Stimulated activated CD8-positive, alpha-beta memory T cell treated with anti-CD3 and anti-CD28 coated beads, Interleukin-7, amount 100 ng/mL, for 1 hour (primary cell): ENCODE measurements at regions not wholly inside any gene's neighbourhood (a gene's known extent, or its start where the extent isn't known, plus 50 kb on each side); places are given as distances from the start of the nearest gene placed in this dataset.

Source experiments
- DNase-seq, 2 donors: peaks; one replicate each; pipeline ENCODE4 v3.0.0-alpha.2; 2020; ENCODE audit warnings: low read depth in 2 of 2

GRCh38 chr1:30514137-30514654 is 209.2 kb downstream of the MATN1 start:
- no peak for DNase-seq

GRCh38 chr1:30513396-30514136 is 209.8 kb downstream of the MATN1 start:
- no peak for DNase-seq

GRCh38 chr1:30512914-30513265 is 210.5 kb downstream of the MATN1 start:
- DNase-seq = no peak

- no peak for DNase-seq
Observed at GRCh38 chr1:30511991-30512913, 211.1 kb downstream of the MATN1 start.

- no peak for DNase-seq
Observed at GRCh38 chr1:30511563-30511962, 211.8 kb downstream of the MATN1 start.

- DNase-seq = no peak
Observed at GRCh38 chr1:30511106-30511505, 212.3 kb downstream of the MATN1 start.

- DNase-seq = no peak
Observed at GRCh38 chr1:30509670-30510069, 213.7 kb downstream of the MATN1 start.

- no peak for DNase-seq
Observed at GRCh38 chr1:30508611-30509010, 214.8 kb downstream of the MATN1 start.

GRCh38 chr1:30508175-30508448 is 215.3 kb downstream of the MATN1 start:
- DNase-seq = no peak

- DNase-seq = no peak
Observed at GRCh38 chr1:30507401-30508174, 215.8 kb downstream of the MATN1 start.

- no peak for DNase-seq
Observed at GRCh38 chr1:30507016-30507312, 216.4 kb downstream of the MATN1 start.

- no peak for DNase-seq
Observed at GRCh38 chr1:30506291-30507015, 216.9 kb downstream of the MATN1 start.

GRCh38 chr1:30505853-30506252 is 217.5 kb downstream of the MATN1 start:
- no peak for DNase-seq

- no peak for DNase-seq
Observed at GRCh38 chr1:30492451-30492850, 230.9 kb downstream of the MATN1 start.

GRCh38 chr1:30491831-30492230 is 231.6 kb downstream of the MATN1 start:
- no peak for DNase-seq

- DNase-seq = no peak
Observed at GRCh38 chr1:30490554-30491053, 232.8 kb downstream of the MATN1 start.

GRCh38 chr1:30489737-30490389 is 233.5 kb downstream of the MATN1 start:
- DNase-seq = no peak

- DNase-seq = no peak
Observed at GRCh38 chr1:30488324-30488913, 235.0 kb downstream of the MATN1 start.

- no peak for DNase-seq
Observed at GRCh38 chr1:30487042-30487441, 236.3 kb downstream of the MATN1 start.

GRCh38 chr1:30485072-30485471 is 238.3 kb downstream of the MATN1 start:
- no peak for DNase-seq

- DNase-seq = no peak
Observed at GRCh38 chr1:30484668-30485067, 238.7 kb downstream of the MATN1 start.
